ENCODE measurements at regions not wholly inside any gene's neighbourhood (a gene's known extent, or its start where the extent isn't known, plus 50 kb on each side); places are given as distances from the start of the nearest gene placed in this dataset.

GRCh38 chr10:128247576-128247975 is 121.4 kb upstream of the MKI67 start:
- Histone ChIP-seq H3K27ac (ENCODE audit: low read depth, low read length) (no peak overlapping the region), H3K36me3 (ENCODE audit: control insufficient read depth in 3 of 3, insufficient read depth in 3 of 3, low read length in 3 of 3) (no peaks in the 10 kb centered on the region), H3K4me3 (ENCODE audit: low read length in 3 of 3) (no peak overlapping the region), H3K9me3 (ENCODE audit: control insufficient read depth in 3 of 3, low read length in 3 of 3) (no peaks in the 10 kb centered on the region), H3K4me1 (ENCODE audit: control insufficient read depth in 3 of 3, insufficient read depth in 3 of 3, low read length in 3 of 3) (no peaks in the 10 kb centered on the region), H3K9ac (ENCODE audit: low read depth in 1 of 3, low read length in 3 of 3) (no peak overlapping the region), H3K27me3 (ENCODE audit: control insufficient read depth in 3 of 3, insufficient read depth in 3 of 3, low read length in 3 of 3) (peaks cover 0 to 2% (median 0%) of the 10 kb centered on the region in 3 donors)

- no peak overlapping the region for H3K27ac ChIP-seq (ENCODE audit: low read depth, low read length)
- H3K9ac ChIP-seq (ENCODE audit: low read depth in 1 of 3, low read length in 3 of 3), result no peak overlapping the region
- H3K9me3 ChIP-seq (ENCODE audit: control insufficient read depth in 3 of 3, low read length in 3 of 3), result no peaks in the 10 kb centered on the region
- peaks cover 0 to 9% (median 2%) of the 10 kb centered on the region in 3 donors for H3K27me3 ChIP-seq (ENCODE audit: control insufficient read depth in 3 of 3, insufficient read depth in 3 of 3, low read length in 3 of 3)
- no peaks in the 10 kb centered on the region for H3K36me3 ChIP-seq (ENCODE audit: control insufficient read depth in 3 of 3, insufficient read depth in 3 of 3, low read length in 3 of 3)
- no peaks in the 10 kb centered on the region for H3K4me1 ChIP-seq (ENCODE audit: control insufficient read depth in 3 of 3, insufficient read depth in 3 of 3, low read length in 3 of 3)
- H3K4me3 ChIP-seq (ENCODE audit: low read length in 3 of 3), result no peak overlapping the region
Observed at GRCh38 chr10:128254476-128254875, 128.3 kb upstream of the MKI67 start.

- Histone ChIP-seq H3K9me3 (ENCODE audit: control insufficient read depth in 3 of 3, low read length in 3 of 3) (peaks cover 0 to 2% (median 0%) of the 10 kb centered on the region in 3 donors), H3K27ac (ENCODE audit: low read depth, low read length) (no peak overlapping the region), H3K27me3 (ENCODE audit: control insufficient read depth in 3 of 3, insufficient read depth in 3 of 3, low read length in 3 of 3) (peaks cover 0 to 10% (median 2%) of the 10 kb centered on the region in 3 donors), H3K4me1 (ENCODE audit: control insufficient read depth in 3 of 3, insufficient read depth in 3 of 3, low read length in 3 of 3) (no peaks in the 10 kb centered on the region), H3K4me3 (ENCODE audit: low read length in 3 of 3) (no peak overlapping the region), H3K9ac (ENCODE audit: low read depth in 1 of 3, low read length in 3 of 3) (no peak overlapping the region), H3K36me3 (ENCODE audit: control insufficient read depth in 3 of 3, insufficient read depth in 3 of 3, low read length in 3 of 3) (no peaks in the 10 kb centered on the region)
Observed at GRCh38 chr10:128257428-128257827, 131.2 kb upstream of the MKI67 start.

GRCh38 chr10:128258421-128258976 is 132.3 kb upstream of the MKI67 start:
- Histone ChIP-seq H3K9ac (ENCODE audit: low read depth in 1 of 3, low read length in 3 of 3) (no peak overlapping the region), H3K27ac (ENCODE audit: low read depth, low read length) (no peak overlapping the region), H3K36me3 (ENCODE audit: control insufficient read depth in 3 of 3, insufficient read depth in 3 of 3, low read length in 3 of 3) (no peaks in the 10 kb centered on the region), H3K9me3 (ENCODE audit: control insufficient read depth in 3 of 3, low read length in 3 of 3) (peaks cover 0 to 2% (median 0%) of the 10 kb centered on the region in 3 donors), H3K4me3 (ENCODE audit: low read length in 3 of 3) (no peak overlapping the region), H3K4me1 (ENCODE audit: control insufficient read depth in 3 of 3, insufficient read depth in 3 of 3, low read length in 3 of 3) (no peaks in the 10 kb centered on the region), H3K27me3 (ENCODE audit: control insufficient read depth in 3 of 3, insufficient read depth in 3 of 3, low read length in 3 of 3) (peaks cover 4 to 15% (median 5%) of the 10 kb centered on the region in 3 donors)

GRCh38 chr10:128263891-128264688 is 137.9 kb upstream of the MKI67 start:
- Histone ChIP-seq H3K9ac (ENCODE audit: low read depth in 1 of 3, low read length in 3 of 3) (no peak overlapping the region), H3K4me1 (ENCODE audit: control insufficient read depth in 3 of 3, insufficient read depth in 3 of 3, low read length in 3 of 3) (no peaks in the 10 kb centered on the region), H3K27ac (ENCODE audit: low read depth, low read length) (no peak overlapping the region), H3K36me3 (ENCODE audit: control insufficient read depth in 3 of 3, insufficient read depth in 3 of 3, low read length in 3 of 3) (no peaks in the 10 kb centered on the region), H3K4me3 (ENCODE audit: low read length in 3 of 3) (no peak overlapping the region), H3K27me3 (ENCODE audit: control insufficient read depth in 3 of 3, insufficient read depth in 3 of 3, low read length in 3 of 3) (peaks cover 8 to 22% (median 10%) of the 10 kb centered on the region in 3 donors), H3K9me3 (ENCODE audit: control insufficient read depth in 3 of 3, low read length in 3 of 3) (peaks cover 0 to 2% (median 0%) of the 10 kb centered on the region in 3 donors)

GRCh38 chr10:128265596-128265995 is 139.4 kb upstream of the MKI67 start:
- H3K36me3 ChIP-seq (ENCODE audit: control insufficient read depth in 3 of 3, insufficient read depth in 3 of 3, low read length in 3 of 3), result no peaks in the 10 kb centered on the region
- H3K9me3 ChIP-seq (ENCODE audit: control insufficient read depth in 3 of 3, low read length in 3 of 3), result no peaks in the 10 kb centered on the region
- H3K4me3 ChIP-seq (ENCODE audit: low read length in 3 of 3), result no peak overlapping the region
- peaks cover 8 to 22% (median 10%) of the 10 kb centered on the region in 3 donors for H3K27me3 ChIP-seq (ENCODE audit: control insufficient read depth in 3 of 3, insufficient read depth in 3 of 3, low read length in 3 of 3)
- H3K4me1 ChIP-seq (ENCODE audit: control insufficient read depth in 3 of 3, insufficient read depth in 3 of 3, low read length in 3 of 3), result no peaks in the 10 kb centered on the region
- H3K27ac ChIP-seq (ENCODE audit: low read depth, low read length), result no peak overlapping the region
- no peak overlapping the region for H3K9ac ChIP-seq (ENCODE audit: low read depth in 1 of 3, low read length in 3 of 3)

GRCh38 chr10:128267581-128267980 is 141.4 kb upstream of the MKI67 start:
- Histone ChIP-seq H3K36me3 (ENCODE audit: control insufficient read depth in 3 of 3, insufficient read depth in 3 of 3, low read length in 3 of 3) (no peaks in the 10 kb centered on the region), H3K4me3 (ENCODE audit: low read length in 3 of 3) (no peak overlapping the region), H3K27me3 (ENCODE audit: control insufficient read depth in 3 of 3, insufficient read depth in 3 of 3, low read length in 3 of 3) (peaks cover 7 to 24% (median 10%) of the 10 kb centered on the region in 3 donors), H3K9me3 (ENCODE audit: control insufficient read depth in 3 of 3, low read length in 3 of 3) (no peaks in the 10 kb centered on the region), H3K27ac (ENCODE audit: low read depth, low read length) (no peak overlapping the region), H3K9ac (ENCODE audit: low read depth in 1 of 3, low read length in 3 of 3) (no peak overlapping the region), H3K4me1 (ENCODE audit: control insufficient read depth in 3 of 3, insufficient read depth in 3 of 3, low read length in 3 of 3) (no peaks in the 10 kb centered on the region)

GRCh38 chr10:128268015-128268722 is 141.9 kb upstream of the MKI67 start:
- no peak overlapping the region for H3K27ac ChIP-seq (ENCODE audit: low read depth, low read length)
- H3K9ac ChIP-seq (ENCODE audit: low read depth in 1 of 3, low read length in 3 of 3), result no peak overlapping the region
- H3K36me3 ChIP-seq (ENCODE audit: control insufficient read depth in 3 of 3, insufficient read depth in 3 of 3, low read length in 3 of 3), result no peaks in the 10 kb centered on the region
- H3K9me3 ChIP-seq (ENCODE audit: control insufficient read depth in 3 of 3, low read length in 3 of 3), result no peaks in the 10 kb centered on the region
- H3K27me3 ChIP-seq (ENCODE audit: control insufficient read depth in 3 of 3, insufficient read depth in 3 of 3, low read length in 3 of 3), result peaks cover 4 to 24% (median 14%) of the 10 kb centered on the region in 3 donors
- no peak overlapping the region for H3K4me3 ChIP-seq (ENCODE audit: low read length in 3 of 3)
- H3K4me1 ChIP-seq (ENCODE audit: control insufficient read depth in 3 of 3, insufficient read depth in 3 of 3, low read length in 3 of 3), result no peaks in the 10 kb centered on the region

GRCh38 chr10:128274938-128275337 is 148.7 kb upstream of the MKI67 start:
- Histone ChIP-seq H3K36me3 (ENCODE audit: control insufficient read depth in 3 of 3, insufficient read depth in 3 of 3, low read length in 3 of 3) (no peaks in the 10 kb centered on the region), H3K4me1 (ENCODE audit: control insufficient read depth in 3 of 3, insufficient read depth in 3 of 3, low read length in 3 of 3) (peaks cover 0 to 2% (median 0%) of the 10 kb centered on the region in 3 donors), H3K27me3 (ENCODE audit: control insufficient read depth in 3 of 3, insufficient read depth in 3 of 3, low read length in 3 of 3) (peaks cover 2 to 24% (median 15%) of the 10 kb centered on the region in 3 donors), H3K4me3 (ENCODE audit: low read length in 3 of 3) (no peak overlapping the region), H3K9me3 (ENCODE audit: control insufficient read depth in 3 of 3, low read length in 3 of 3) (no peaks in the 10 kb centered on the region), H3K9ac (ENCODE audit: low read depth in 1 of 3, low read length in 3 of 3) (no peak overlapping the region), H3K27ac (ENCODE audit: low read depth, low read length) (no peak overlapping the region)

Data from skeletal muscle tissue (tissue), 3 donors.